Kidney epithelial cell (primary cell): ENCODE measurements at regions not wholly inside any gene's neighbourhood (a gene's known extent, or its start where the extent isn't known, plus 50 kb on each side); places are given as distances from the start of the nearest gene placed in this dataset.
"Not testable (repeated sequence)": the region's sequence is repeated elsewhere in the genome, so short reads cannot be mapped to it uniquely, and the experiment has no call there.

Experiments
- DNase-seq: peaks from one replicate; pipeline ENCODE4 v3.0.0-alpha.2; 2010; ENCODE audit warnings: low read depth
- H3K27me3 ChIP-seq: 2 replicates; pipeline ENCODE4 v1.6.0; 2011; ENCODE audit warnings: low read length; ENCODE audit not compliant: control insufficient read depth, insufficient read depth
- H3K36me3 ChIP-seq: 2 replicates; pipeline ENCODE4 v1.5.1; 2011; ENCODE audit warnings: low read length; ENCODE audit not compliant: control insufficient read depth, insufficient read depth
- H3K4me3 ChIP-seq: 2 replicates; pipeline ENCODE4 v1.5.1; 2011; ENCODE audit warnings: low read depth, mild to moderate bottlenecking, control low read depth, low read length
- CTCF ChIP-seq: IDR thresholded peaks from 2 replicates; pipeline ENCODE4 v1.5.1; 2011; ENCODE audit warnings: mild to moderate bottlenecking, moderate library complexity, low read length, control low read depth, inconsistent platforms; ENCODE audit not compliant: insufficient read depth, poor library complexity, severe bottlenecking

DNA sequence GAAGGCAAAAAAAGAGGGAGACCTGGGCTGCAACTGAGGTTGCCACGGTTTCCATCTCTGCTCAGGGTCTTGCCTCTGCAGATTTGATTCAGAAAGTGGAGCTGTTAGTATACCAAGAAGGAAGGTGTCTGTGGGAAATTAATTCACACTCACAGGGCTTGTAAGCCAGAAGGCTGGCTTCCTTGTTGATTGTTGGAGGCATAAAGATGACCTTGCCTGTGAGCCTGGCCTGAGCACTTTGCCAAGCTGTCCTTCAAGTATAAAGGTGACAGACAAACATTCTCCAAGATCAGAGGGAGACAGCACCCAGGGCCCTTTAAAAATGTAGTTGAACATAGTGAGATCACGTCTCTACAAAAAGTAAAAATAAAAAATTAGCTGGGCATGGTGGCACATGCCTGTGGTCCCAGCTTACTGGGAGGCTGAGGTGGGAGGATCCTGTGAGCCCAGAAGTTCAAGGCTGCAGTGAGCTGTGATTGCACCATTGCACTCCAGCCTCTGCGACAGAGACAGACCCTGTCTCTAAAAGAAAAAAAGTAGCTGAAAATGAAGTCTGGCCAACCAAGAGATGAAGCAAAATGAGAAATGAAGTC, 91.2 kb upstream of the UXS1 start:
- Histone ChIP-seq H3K27me3 (no peaks in the 10 kb centered on the region), H3K36me3 (no peaks in the 10 kb centered on the region), H3K4me3 (no peak overlapping the region)
- no peak for TF ChIP-seq CTCF
- DNase-seq, result no peak

- H3K36me3 ChIP-seq, result no peaks in the 10 kb centered on the region
- no peak for TF ChIP-seq CTCF
- no peak for DNase-seq
- no peak overlapping the region for H3K4me3 ChIP-seq
- H3K27me3 ChIP-seq, result no peaks in the 10 kb centered on the region
Observed at GRCh38 chr2:106284691-106285202, 90.6 kb upstream of the UXS1 start.

DNA sequence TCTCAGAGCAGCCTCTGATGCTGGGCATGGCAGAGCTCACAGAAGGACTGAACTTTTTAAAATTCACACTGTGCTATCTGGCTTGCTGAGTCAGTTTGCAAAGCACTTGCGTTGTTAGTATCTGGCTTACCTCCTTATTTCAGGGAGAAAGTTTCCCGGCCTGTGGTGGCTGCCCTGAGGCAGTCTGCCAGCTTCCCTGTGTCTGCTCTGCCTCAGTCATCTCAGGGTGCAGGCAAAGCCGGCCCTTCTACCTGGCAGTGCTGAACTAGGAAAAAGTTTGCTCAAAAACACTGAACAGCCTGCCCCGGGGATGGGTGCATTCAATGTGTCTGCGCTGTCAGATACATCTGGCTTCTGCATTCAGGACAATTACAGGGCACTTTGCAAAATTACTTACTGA, 90.2 kb upstream of the UXS1 start:
- no peaks in the 10 kb centered on the region for H3K27me3 ChIP-seq
- DNase-seq, result no peak
- no peak overlapping the region for H3K4me3 ChIP-seq
- no peaks in the 10 kb centered on the region for H3K36me3 ChIP-seq
- TF ChIP-seq CTCF, result no peak

DNA sequence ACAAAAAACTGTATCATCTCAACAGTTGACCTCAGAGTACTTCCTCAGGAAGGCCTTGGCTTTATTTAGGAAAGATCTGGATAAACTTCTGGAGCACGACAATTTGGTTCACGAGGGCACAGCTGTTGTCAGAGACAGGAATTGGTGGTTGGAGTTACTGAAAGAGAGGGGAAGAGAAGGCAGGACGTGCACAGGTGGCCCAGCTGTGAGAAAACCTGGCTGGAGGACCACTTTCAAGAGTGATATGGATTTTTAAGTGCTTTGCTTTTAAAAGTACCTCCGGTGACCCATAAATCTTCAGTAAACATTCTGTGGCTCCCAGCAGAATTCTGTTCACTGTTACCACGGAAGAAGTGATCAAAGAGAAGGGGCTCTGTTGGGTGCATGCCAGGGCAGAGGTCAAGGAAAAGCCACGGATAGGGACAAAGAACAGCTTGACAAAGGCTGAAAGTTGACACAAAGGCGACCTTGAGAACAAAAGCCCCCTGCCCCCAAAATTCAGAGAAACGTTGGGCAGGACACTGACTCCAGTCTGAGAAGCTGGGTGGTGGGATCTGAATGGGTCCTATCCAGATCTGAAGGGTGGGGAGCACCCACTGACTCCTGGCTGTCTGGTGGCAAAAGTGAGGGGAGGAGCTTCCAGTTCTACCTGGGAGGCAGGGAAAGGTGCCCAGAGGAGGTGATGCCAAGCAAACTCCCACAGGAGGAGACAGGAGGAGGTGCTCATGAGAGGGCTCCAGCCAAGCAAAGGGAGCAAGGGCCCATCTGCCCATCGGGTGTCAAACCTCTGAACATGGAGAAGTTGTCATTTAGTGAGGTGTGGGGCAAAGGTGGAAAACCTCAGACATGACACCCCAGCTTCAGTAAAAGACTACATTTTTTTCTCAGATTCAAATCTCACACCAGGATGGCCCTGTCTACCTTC, 89.4 kb upstream of the UXS1 start:
- H3K36me3 ChIP-seq, H3K27me3 ChIP-seq, DNase-seq, H3K4me3 ChIP-seq: not testable (repeated sequence)

- Histone ChIP-seq H3K36me3 (no peaks in the 10 kb centered on the region), H3K27me3 (no peaks in the 10 kb centered on the region), H3K4me3 (no peak overlapping the region)
- TF ChIP-seq CTCF, result no peak
- no peak for DNase-seq
Observed at GRCh38 chr2:106282462-106283170, 88.5 kb upstream of the UXS1 start.

GRCh38 chr2:106281907-106282430, 87.9 kb upstream of the UXS1 start:
- H3K27me3 ChIP-seq, H3K36me3 ChIP-seq, H3K4me3 ChIP-seq, DNase-seq: not testable (repeated sequence)
